GM23338 (cell line): ENCODE measurements at regions not wholly inside any gene's neighbourhood (a gene's known extent, or its start where the extent isn't known, plus 50 kb on each side); places are given as distances from the start of the nearest gene placed in this dataset.

Experiments used
- CTCF ChIP-seq, 2 experiments: fragments of 200-600 bp in 1 of 2; sonication (generic) in 1 of 2; conservative IDR thresholded peaks; 2 replicates each; pipeline versions ENCODE4 v1.5.1 to v1.6.1; 2016 to 2017; ENCODE audit warnings: antibody characterized with exemption in 2 of 2, low read depth in 2 of 2, mild to moderate bottlenecking in 2 of 2, moderate library complexity in 1 of 2
- POLR2AphosphoS5 ChIP-seq: IDR thresholded peaks from 2 replicates; pipeline ENCODE4 v1.6.1; 2016; ENCODE audit warnings: antibody characterized with exemption, low read depth

GRCh38 chr6:164396071-164397047 lies 913.0 kb downstream of the C6orf118 start:
- TF ChIP-seq CTCF (conservative IDR thresholded peaks at IDR 0.05; ENCODE audit: low read depth in 2 of 2) (no peak), POLR2AphosphoS5 (no peak)
